ENCODE measurements at regions not wholly inside any gene's neighbourhood (a gene's known extent, or its start where the extent isn't known, plus 50 kb on each side); places are given as distances from the start of the nearest gene placed in this dataset.

- TF ChIP-seq NONO (IDR thresholded peaks at IDR 0.05) = no peak
- TF ChIP-seq NONO (CRISPR knock-in tag; conservative IDR thresholded peaks at IDR 0.05) = no peak
- TF ChIP-seq NAIF1 (CRISPR knock-in tag; IDR thresholded peaks at IDR 0.05; ENCODE audit: borderline replicate concordance) = no peak
- peak; percentile 76 for TF ChIP-seq ARID5B (CRISPR knock-in tag; IDR thresholded peaks at IDR 0.05)
- TF ChIP-seq ZNF343 (CRISPR knock-in tag; IDR thresholded peaks at IDR 0.05) = no peak
- no peak for TF ChIP-seq MTF1 (CRISPR knock-in tag; IDR thresholded peaks at IDR 0.05)
- no peak for TF ChIP-seq PHB2 (IDR thresholded peaks at IDR 0.05; ENCODE audit: partially characterized antibody)
- TF ChIP-seq GZF1 (CRISPR knock-in tag; IDR thresholded peaks at IDR 0.05) = 0 out of 2 replicates have a peak, but pooled peaks have one; percentile 25
- TF ChIP-seq ATM (IDR thresholded peaks at IDR 0.05; ENCODE audit: borderline replicate concordance) = no peak
- no peak for TF ChIP-seq SRF (IDR thresholded peaks at IDR 0.05; ENCODE audit: low read depth, low read length)
- TF ChIP-seq THAP7 (CRISPR knock-in tag; IDR thresholded peaks at IDR 0.05) = no peak
- no peak for TF ChIP-seq TOE1 (CRISPR knock-in tag; IDR thresholded peaks at IDR 0.05)
- no peak for TF ChIP-seq SIN3B (IDR thresholded peaks at IDR 0.05; ENCODE audit: low read length)
- TF ChIP-seq POLR2A (IDR thresholded peaks at IDR 0.05; ENCODE audit: insufficient read depth in 1 of 2, low read depth in 2 of 2, low read length in 2 of 2) = no peak
- peak; percentile 78 for TF ChIP-seq HNF4A (CRISPR knock-in tag; IDR thresholded peaks at IDR 0.05)
- TF ChIP-seq ZNF614 (CRISPR knock-in tag; IDR thresholded peaks at IDR 0.05; ENCODE audit: borderline replicate concordance) = 0 out of 2 replicates have a peak, but pooled peaks have one; percentile 25
- TF ChIP-seq USF2 (IDR thresholded peaks at IDR 0.05; ENCODE audit: low read depth, low read length) = no peak
- no peak for TF ChIP-seq USF2 (CRISPR knock-in tag; IDR thresholded peaks at IDR 0.05; ENCODE audit: borderline replicate concordance)
- no peak for TF ChIP-seq PATZ1 (CRISPR knock-in tag; IDR thresholded peaks at IDR 0.05)
- TF ChIP-seq KDM6A (CRISPR knock-in tag; IDR thresholded peaks at IDR 0.05; ENCODE audit: low read depth) = peak; percentile 56
- peak; percentile 63; the same call in 1 of the 2 replicates for TF ChIP-seq MIER3 (CRISPR knock-in tag; IDR thresholded peaks at IDR 0.05; ENCODE audit: borderline replicate concordance)
- no peak for TF ChIP-seq RELA (CRISPR knock-in tag; IDR thresholded peaks at IDR 0.05)
- TF ChIP-seq ZMYM2 (CRISPR knock-in tag; IDR thresholded peaks at IDR 0.05) = 0 out of 2 replicates have a peak, but pooled peaks have one; percentile 30
- no peak for TF ChIP-seq BRCA1 (CRISPR knock-in tag; IDR thresholded peaks at IDR 0.05)
- TF ChIP-seq TSC22D2 (CRISPR knock-in tag; IDR thresholded peaks at IDR 0.05; ENCODE audit: borderline replicate concordance) = no peak
Measured at GRCh38 chr1:56413671-56414199, 165.6 kb downstream of the PLPP3 start (continued).
